ENCODE measurements at regions not wholly inside any gene's neighbourhood (a gene's known extent, or its start where the extent isn't known, plus 50 kb on each side); places are given as distances from the start of the nearest gene placed in this dataset.

DNA sequence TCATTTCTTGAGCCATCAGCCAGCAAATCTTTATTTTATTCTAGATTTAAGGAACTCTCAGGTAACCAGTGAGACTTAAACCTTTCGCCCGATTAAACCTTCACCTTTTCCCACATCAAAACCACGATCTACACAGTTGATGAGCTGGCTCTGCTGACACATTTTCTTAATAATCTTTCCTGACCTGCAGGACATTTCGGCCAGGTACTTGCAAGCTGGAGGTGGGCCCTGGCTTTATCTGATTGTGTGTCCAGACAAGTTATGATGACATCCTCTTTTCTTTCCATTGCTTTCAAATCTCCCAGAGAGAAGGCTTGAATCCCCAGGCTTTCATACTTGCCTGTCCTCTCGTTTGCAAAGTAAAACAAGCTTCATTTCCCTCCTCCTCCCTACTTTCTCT, 144.2 kb downstream of the EFNB2 start:
- DNase-seq (ENCODE audit: insufficient read length, low spot score, missing footprints), result no peak
- Histone ChIP-seq H3K4me3 (ENCODE audit: insufficient read depth, low read length) (no peak overlapping the region), H3K79me2 (ENCODE audit: insufficient read depth, low read length) (no peaks in the 10 kb centered on the region), H3K4me1 (ENCODE audit: insufficient read depth, low read length) (no peaks in the 10 kb centered on the region), H3K36me3 (ENCODE audit: insufficient read depth, low read length) (no peaks in the 10 kb centered on the region), H3K9me3 (ENCODE audit: low read depth, low read length) (no peaks in the 10 kb centered on the region), H3K27me3 (ENCODE audit: insufficient read depth, low read length) (no peaks in the 10 kb centered on the region), H3K27ac (ENCODE audit: low read depth, low read length) (no peak overlapping the region), H3K4me2 (ENCODE audit: insufficient read depth, low read length) (no peak overlapping the region), H2AFZ (ENCODE audit: low read length) (no peak overlapping the region), H4K20me1 (ENCODE audit: insufficient read depth, low read length) (no peaks in the 10 kb centered on the region)
- TF ChIP-seq, protein P1, sequence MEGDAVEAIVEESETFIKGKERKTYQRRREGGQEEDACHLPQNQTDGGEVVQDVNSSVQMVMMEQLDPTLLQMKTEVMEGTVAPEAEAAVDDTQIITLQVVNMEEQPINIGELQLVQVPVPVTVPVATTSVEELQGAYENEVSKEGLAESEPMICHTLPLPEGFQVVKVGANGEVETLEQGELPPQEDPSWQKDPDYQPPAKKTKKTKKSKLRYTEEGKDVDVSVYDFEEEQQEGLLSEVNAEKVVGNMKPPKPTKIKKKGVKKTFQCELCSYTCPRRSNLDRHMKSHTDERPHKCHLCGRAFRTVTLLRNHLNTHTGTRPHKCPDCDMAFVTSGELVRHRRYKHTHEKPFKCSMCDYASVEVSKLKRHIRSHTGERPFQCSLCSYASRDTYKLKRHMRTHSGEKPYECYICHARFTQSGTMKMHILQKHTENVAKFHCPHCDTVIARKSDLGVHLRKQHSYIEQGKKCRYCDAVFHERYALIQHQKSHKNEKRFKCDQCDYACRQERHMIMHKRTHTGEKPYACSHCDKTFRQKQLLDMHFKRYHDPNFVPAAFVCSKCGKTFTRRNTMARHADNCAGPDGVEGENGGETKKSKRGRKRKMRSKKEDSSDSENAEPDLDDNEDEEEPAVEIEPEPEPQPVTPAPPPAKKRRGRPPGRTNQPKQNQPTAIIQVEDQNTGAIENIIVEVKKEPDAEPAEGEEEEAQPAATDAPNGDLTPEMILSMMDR (IDR thresholded peaks at IDR 0.05; ENCODE audit: extremely low read depth, low read depth, low read length), result no peak

GRCh38 chr13:106390367-106390766, 145.1 kb downstream of the EFNB2 start:
- Histone ChIP-seq H3K27me3 (ENCODE audit: insufficient read depth, low read length) (no peaks in the 10 kb centered on the region), H3K9me3 (ENCODE audit: low read depth, low read length) (no peaks in the 10 kb centered on the region), H3K4me1 (ENCODE audit: insufficient read depth, low read length) (no peaks in the 10 kb centered on the region), H4K20me1 (ENCODE audit: insufficient read depth, low read length) (no peaks in the 10 kb centered on the region), H3K27ac (ENCODE audit: low read depth, low read length) (no peak overlapping the region), H3K79me2 (ENCODE audit: insufficient read depth, low read length) (no peaks in the 10 kb centered on the region), H2AFZ (ENCODE audit: low read length) (no peak overlapping the region), H3K4me2 (ENCODE audit: insufficient read depth, low read length) (no peak overlapping the region), H3K36me3 (ENCODE audit: insufficient read depth, low read length) (no peaks in the 10 kb centered on the region), H3K4me3 (ENCODE audit: insufficient read depth, low read length) (no peak overlapping the region)
- DNase-seq (ENCODE audit: insufficient read length, low spot score, missing footprints), result no peak
- TF ChIP-seq, protein P1 (IDR thresholded peaks at IDR 0.05; ENCODE audit: extremely low read depth, low read depth, low read length), result no peak

GRCh38 chr13:106385654-106386053, 149.8 kb downstream of the EFNB2 start:
- Histone ChIP-seq H3K4me2 (ENCODE audit: insufficient read depth, low read length) (no peak overlapping the region), H3K4me1 (ENCODE audit: insufficient read depth, low read length) (no peaks in the 10 kb centered on the region), H3K4me3 (ENCODE audit: insufficient read depth, low read length) (no peak overlapping the region), H3K27ac (ENCODE audit: low read depth, low read length) (no peak overlapping the region), H3K27me3 (ENCODE audit: insufficient read depth, low read length) (no peaks in the 10 kb centered on the region), H2AFZ (ENCODE audit: low read length) (no peak overlapping the region), H4K20me1 (ENCODE audit: insufficient read depth, low read length) (no peaks in the 10 kb centered on the region), H3K36me3 (ENCODE audit: insufficient read depth, low read length) (no peaks in the 10 kb centered on the region), H3K9me3 (ENCODE audit: low read depth, low read length) (no peaks in the 10 kb centered on the region), H3K79me2 (ENCODE audit: insufficient read depth, low read length) (no peaks in the 10 kb centered on the region)
- TF ChIP-seq, protein P1 (IDR thresholded peaks at IDR 0.05; ENCODE audit: extremely low read depth, low read depth, low read length), result no peak
- DNase-seq (ENCODE audit: insufficient read length, low spot score, missing footprints), result no peak

- Histone ChIP-seq H3K9me3 (ENCODE audit: low read depth, low read length) (no peaks in the 10 kb centered on the region), H3K4me2 (ENCODE audit: insufficient read depth, low read length) (no peak overlapping the region), H3K27me3 (ENCODE audit: insufficient read depth, low read length) (no peaks in the 10 kb centered on the region), H3K4me3 (ENCODE audit: insufficient read depth, low read length) (no peak overlapping the region), H3K27ac (ENCODE audit: low read depth, low read length) (no peak overlapping the region), H3K36me3 (ENCODE audit: insufficient read depth, low read length) (no peaks in the 10 kb centered on the region), H4K20me1 (ENCODE audit: insufficient read depth, low read length) (no peaks in the 10 kb centered on the region), H3K4me1 (ENCODE audit: insufficient read depth, low read length) (no peaks in the 10 kb centered on the region), H2AFZ (ENCODE audit: low read length) (no peak overlapping the region), H3K79me2 (ENCODE audit: insufficient read depth, low read length) (no peaks in the 10 kb centered on the region)
- TF ChIP-seq, protein P1 (IDR thresholded peaks at IDR 0.05; ENCODE audit: extremely low read depth, low read depth, low read length), result no peak
- no peak for DNase-seq (ENCODE audit: insufficient read length, low spot score, missing footprints)
Observed at GRCh38 chr13:106384516-106384915, 150.9 kb downstream of the EFNB2 start.

Measured in osteoblast (primary cell).